WTC11 (cell line): ENCODE measurements at regions not wholly inside any gene's neighbourhood (a gene's known extent, or its start where the extent isn't known, plus 50 kb on each side); places are given as distances from the start of the nearest gene placed in this dataset.

Experiments used
- ATAC-seq: fragments of 200-7000 bp; cut with Tn5 transposase; 2 replicates; pipeline ENCODE4 v1.10.0; 2021; ENCODE audit warnings: mild to moderate bottlenecking, moderate library complexity
- CTCF ChIA-PET: fragments of 300-600 bp; sonication (Branson Sonifier 250); formaldehyde crosslinking; loops from one replicate; lab custom pipeline; 2021; ENCODE audit warnings: antibody characterized with exemption; lab: Charles Lee
- POLR2A ChIA-PET: fragments of 350-600 bp; sonication (Branson Sonifier 250); formaldehyde crosslinking; loops from one replicate; lab custom pipeline; 2021; ENCODE audit warnings: antibody characterized with exemption; lab: Charles Lee
- DNase-seq: peaks from one replicate; pipeline ENCODE4 v3.0.0; 2021; ENCODE audit warnings: low spot score
- H3K27ac Mint-ChIP-seq: 2 replicates; pipeline ENCODE4 v1.8.0; 2021; ENCODE audit warnings: mixed read lengths
- H3K27me3 Mint-ChIP-seq: 2 replicates; pipeline ENCODE4 v1.8.0; 2021; ENCODE audit warnings: low read depth, mild to moderate bottlenecking, moderate library complexity, mixed read lengths
- H3K36me3 Mint-ChIP-seq: 2 replicates; pipeline ENCODE4 v1.8.0; 2021; ENCODE audit warnings: mixed read lengths
- H3K4me1 Mint-ChIP-seq: 2 replicates; pipeline ENCODE4 v1.8.0; 2022; ENCODE audit warnings: mixed read lengths
- H3K4me3 Mint-ChIP-seq: 2 replicates; pipeline ENCODE4 v1.8.0; 2021; ENCODE audit warnings: mild to moderate bottlenecking, moderate library complexity, mixed read lengths
- H3K9me3 Mint-ChIP-seq: 2 replicates; pipeline ENCODE4 v1.8.0; 2021; ENCODE audit warnings: mixed read lengths
- ATF1 ChIP-seq: sonication (generic); formaldehyde crosslinking; IDR thresholded peaks from 2 replicates; pipeline ENCODE4 v1.8.1; 2023; ENCODE audit warnings: mild to moderate bottlenecking, moderate library complexity, missing genetic modification reagents
- CREM ChIP-seq: sonication (generic); formaldehyde crosslinking; IDR thresholded peaks from 2 replicates; pipeline ENCODE4 v1.8.1; 2022; ENCODE audit warnings: mild to moderate bottlenecking, missing genetic modification reagents, moderate library complexity
- ELF4 ChIP-seq: sonication (generic); formaldehyde crosslinking; IDR thresholded peaks from 2 replicates; pipeline ENCODE4 v1.8.1; 2022; ENCODE audit warnings: low read depth, mild to moderate bottlenecking, moderate library complexity, missing genetic modification reagents
- EMX1 ChIP-seq: fragments of 250-450 bp; sonication (Bioruptor Pico); IDR thresholded peaks from 2 replicates; pipeline ENCODE4 v1.8.0; 2021; ENCODE audit warnings: mild to moderate bottlenecking
- GABPB1 ChIP-seq: sonication (generic); formaldehyde crosslinking; IDR thresholded peaks from 2 replicates; pipeline ENCODE4 v1.8.1; 2023; ENCODE audit warnings: mild to moderate bottlenecking, missing genetic modification reagents
- IRF2 ChIP-seq: sonication (generic); formaldehyde crosslinking; IDR thresholded peaks from 2 replicates; pipeline ENCODE4 v1.8.0; 2022; ENCODE audit warnings: low read depth, missing genetic modification reagents, borderline replicate concordance
- NFYB ChIP-seq: sonication (generic); formaldehyde crosslinking; conservative IDR thresholded peaks from 2 replicates; pipeline ENCODE4 v1.8.0; 2022; ENCODE audit warnings: low read depth, missing genetic modification reagents
- NR1H2 ChIP-seq: sonication (generic); formaldehyde crosslinking; IDR thresholded peaks from 2 replicates; pipeline ENCODE4 v1.9.0; 2021; ENCODE audit warnings: mild to moderate bottlenecking, moderate library complexity, missing genetic modification reagents
- OVOL2 ChIP-seq: fragments of 250-450 bp; sonication (Bioruptor Pico); IDR thresholded peaks from 2 replicates; pipeline ENCODE4 v1.9.0; 2021; ENCODE audit warnings: mild to moderate bottlenecking, borderline replicate concordance
- SMAD3 ChIP-seq: sonication (generic); formaldehyde crosslinking; IDR thresholded peaks from 2 replicates; pipeline ENCODE4 v1.8.0; 2022; ENCODE audit warnings: missing genetic modification reagents, mild to moderate bottlenecking, borderline replicate concordance
- TEAD1 ChIP-seq: sonication (generic); formaldehyde crosslinking; IDR thresholded peaks from 2 replicates; pipeline ENCODE4 v1.8.0; 2022; ENCODE audit warnings: mild to moderate bottlenecking, missing genetic modification reagents
- TEAD4 ChIP-seq: sonication (generic); formaldehyde crosslinking; IDR thresholded peaks from 2 replicates; pipeline ENCODE4 v1.8.0; 2022; ENCODE audit warnings: mild to moderate bottlenecking, missing genetic modification reagents
- ZNF263 ChIP-seq: sonication (generic); formaldehyde crosslinking; IDR thresholded peaks from 2 replicates; pipeline ENCODE4 v1.8.1; 2022; ENCODE audit warnings: low read depth, mild to moderate bottlenecking, moderate library complexity, missing genetic modification reagents
- ZNF317 ChIP-seq: sonication (generic); formaldehyde crosslinking; IDR thresholded peaks from 2 replicates; pipeline ENCODE4 v1.8.1; 2023; ENCODE audit warnings: low read depth, mild to moderate bottlenecking, moderate library complexity, missing genetic modification reagents, borderline replicate concordance
- ZNF423 ChIP-seq: fragments of 250-450 bp; sonication (Bioruptor Pico); IDR thresholded peaks from 2 replicates; pipeline ENCODE4 v2.1.2; 2022; ENCODE audit warnings: mild to moderate bottlenecking, moderate library complexity
- ZNF671 ChIP-seq: fragments of 250-450 bp; sonication (Bioruptor Pico); IDR thresholded peaks from 2 replicates; pipeline ENCODE4 v1.8.0; 2021; ENCODE audit warnings: mild to moderate bottlenecking
- TF ChIP-seq, protein P1 (sequence below): sonication (generic); formaldehyde crosslinking; IDR thresholded peaks from 2 replicates; pipeline ENCODE4 v1.8.0; 2023; ENCODE audit warnings: mild to moderate bottlenecking, missing genetic modification reagents
- TF ChIP-seq, protein P2 (sequence below): fragments of 250-450 bp; sonication (Bioruptor Pico); IDR thresholded peaks from 2 replicates; pipeline ENCODE4 v1.9.0; 2021; ENCODE audit warnings: mild to moderate bottlenecking
- TF ChIP-seq, protein P3 (sequence below): fragments of 200-600 bp; IDR thresholded peaks from 2 replicates; pipeline ENCODE4 v1.8.0; 2022; ENCODE audit warnings: antibody characterized with exemption
- TF ChIP-seq, protein P4 (sequence below): sonication (generic); formaldehyde crosslinking; IDR thresholded peaks from 2 replicates; pipeline ENCODE4 v1.8.0; 2022; ENCODE audit warnings: mild to moderate bottlenecking, missing genetic modification reagents
- TF ChIP-seq, protein P5 (sequence below): sonication (generic); formaldehyde crosslinking; conservative IDR thresholded peaks from 2 replicates; pipeline ENCODE4 v1.8.1; 2022; ENCODE audit warnings: mild to moderate bottlenecking, missing genetic modification reagents
- TF ChIP-seq, protein P6 (sequence below): sonication (generic); formaldehyde crosslinking; conservative IDR thresholded peaks from 2 replicates; pipeline ENCODE4 v1.8.1; 2023; ENCODE audit warnings: mild to moderate bottlenecking, low read depth, missing genetic modification reagents, moderate library complexity
- TF ChIP-seq, protein P7 (sequence below): sonication (generic); formaldehyde crosslinking; IDR thresholded peaks from 2 replicates; pipeline ENCODE4 v1.8.1; 2022; ENCODE audit warnings: mild to moderate bottlenecking, moderate library complexity, missing genetic modification reagents
- TF ChIP-seq, protein P8 (sequence below): fragments of 250-450 bp; sonication (Bioruptor Pico); IDR thresholded peaks from 2 replicates; pipeline ENCODE4 v1.8.0; 2021; ENCODE audit warnings: mild to moderate bottlenecking

DNA sequence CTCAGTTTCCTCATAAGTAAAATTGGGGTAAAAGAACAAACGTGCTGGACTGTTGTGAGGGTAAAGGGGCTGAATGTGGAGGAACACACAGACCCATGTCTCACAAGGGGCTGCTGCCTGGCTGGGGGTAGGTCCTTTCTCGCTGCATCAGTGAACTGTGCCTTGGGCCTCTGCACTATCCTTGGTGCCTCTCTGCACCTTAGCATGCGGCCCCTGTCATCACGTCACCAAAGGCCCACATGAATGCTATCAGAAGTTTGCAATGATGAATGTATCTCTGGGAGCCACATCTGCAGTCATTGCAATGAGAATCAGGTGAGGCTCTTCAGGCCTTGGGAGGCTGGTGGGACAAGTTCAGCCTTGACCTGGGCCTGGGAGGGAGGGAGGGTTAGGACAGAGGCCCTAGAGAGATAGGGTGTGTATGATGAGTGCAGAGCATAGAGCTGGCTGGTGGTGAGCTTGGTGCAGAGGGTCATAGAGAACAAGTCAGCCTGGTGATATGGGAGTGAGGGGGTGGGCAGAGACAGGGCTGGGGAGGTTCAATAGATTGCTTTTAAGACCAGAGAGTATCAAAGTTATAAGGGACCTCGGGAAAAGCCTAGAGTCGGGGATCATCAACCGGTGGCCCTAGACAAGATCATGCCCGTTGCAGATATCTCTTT, 308.4 kb downstream of the RPS24 start:
- H3K27me3 Mint-ChIP-seq: peaks cover 7% of the 10 kb centered on the region
- TF ChIP-seq OVOL2 (CRISPR knock-in tag) (no peak), GABPB1 (CRISPR knock-in tag) (no peak), TEAD4 (CRISPR knock-in tag) (no peak), NR1H2 (no peak), ZNF317 (CRISPR knock-in tag) (no peak), EMX1 (CRISPR knock-in tag) (no peak), ZNF671 (CRISPR knock-in tag) (no peak), SMAD3 (CRISPR knock-in tag) (no peak), TEAD1 (no peak), ZNF423 (CRISPR knock-in tag) (no peak), ELF4 (CRISPR knock-in tag) (no peak), IRF2 (no peak)
- TF ChIP-seq, protein P1, sequence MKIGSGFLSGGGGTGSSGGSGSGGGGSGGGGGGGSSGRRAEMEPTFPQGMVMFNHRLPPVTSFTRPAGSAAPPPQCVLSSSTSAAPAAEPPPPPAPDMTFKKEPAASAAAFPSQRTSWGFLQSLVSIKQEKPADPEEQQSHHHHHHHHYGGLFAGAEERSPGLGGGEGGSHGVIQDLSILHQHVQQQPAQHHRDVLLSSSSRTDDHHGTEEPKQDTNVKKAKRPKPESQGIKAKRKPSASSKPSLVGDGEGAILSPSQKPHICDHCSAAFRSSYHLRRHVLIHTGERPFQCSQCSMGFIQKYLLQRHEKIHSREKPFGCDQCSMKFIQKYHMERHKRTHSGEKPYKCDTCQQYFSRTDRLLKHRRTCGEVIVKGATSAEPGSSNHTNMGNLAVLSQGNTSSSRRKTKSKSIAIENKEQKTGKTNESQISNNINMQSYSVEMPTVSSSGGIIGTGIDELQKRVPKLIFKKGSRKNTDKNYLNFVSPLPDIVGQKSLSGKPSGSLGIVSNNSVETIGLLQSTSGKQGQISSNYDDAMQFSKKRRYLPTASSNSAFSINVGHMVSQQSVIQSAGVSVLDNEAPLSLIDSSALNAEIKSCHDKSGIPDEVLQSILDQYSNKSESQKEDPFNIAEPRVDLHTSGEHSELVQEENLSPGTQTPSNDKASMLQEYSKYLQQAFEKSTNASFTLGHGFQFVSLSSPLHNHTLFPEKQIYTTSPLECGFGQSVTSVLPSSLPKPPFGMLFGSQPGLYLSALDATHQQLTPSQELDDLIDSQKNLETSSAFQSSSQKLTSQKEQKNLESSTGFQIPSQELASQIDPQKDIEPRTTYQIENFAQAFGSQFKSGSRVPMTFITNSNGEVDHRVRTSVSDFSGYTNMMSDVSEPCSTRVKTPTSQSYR (CRISPR knock-in tag): no peak
- TF ChIP-seq, protein P2, sequence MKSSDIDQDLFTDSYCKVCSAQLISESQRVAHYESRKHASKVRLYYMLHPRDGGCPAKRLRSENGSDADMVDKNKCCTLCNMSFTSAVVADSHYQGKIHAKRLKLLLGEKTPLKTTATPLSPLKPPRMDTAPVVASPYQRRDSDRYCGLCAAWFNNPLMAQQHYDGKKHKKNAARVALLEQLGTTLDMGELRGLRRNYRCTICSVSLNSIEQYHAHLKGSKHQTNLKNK (CRISPR knock-in tag): no peak
- TF ChIP-seq, protein P3, sequence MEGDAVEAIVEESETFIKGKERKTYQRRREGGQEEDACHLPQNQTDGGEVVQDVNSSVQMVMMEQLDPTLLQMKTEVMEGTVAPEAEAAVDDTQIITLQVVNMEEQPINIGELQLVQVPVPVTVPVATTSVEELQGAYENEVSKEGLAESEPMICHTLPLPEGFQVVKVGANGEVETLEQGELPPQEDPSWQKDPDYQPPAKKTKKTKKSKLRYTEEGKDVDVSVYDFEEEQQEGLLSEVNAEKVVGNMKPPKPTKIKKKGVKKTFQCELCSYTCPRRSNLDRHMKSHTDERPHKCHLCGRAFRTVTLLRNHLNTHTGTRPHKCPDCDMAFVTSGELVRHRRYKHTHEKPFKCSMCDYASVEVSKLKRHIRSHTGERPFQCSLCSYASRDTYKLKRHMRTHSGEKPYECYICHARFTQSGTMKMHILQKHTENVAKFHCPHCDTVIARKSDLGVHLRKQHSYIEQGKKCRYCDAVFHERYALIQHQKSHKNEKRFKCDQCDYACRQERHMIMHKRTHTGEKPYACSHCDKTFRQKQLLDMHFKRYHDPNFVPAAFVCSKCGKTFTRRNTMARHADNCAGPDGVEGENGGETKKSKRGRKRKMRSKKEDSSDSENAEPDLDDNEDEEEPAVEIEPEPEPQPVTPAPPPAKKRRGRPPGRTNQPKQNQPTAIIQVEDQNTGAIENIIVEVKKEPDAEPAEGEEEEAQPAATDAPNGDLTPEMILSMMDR: no peak
- TF ChIP-seq, protein P4, sequence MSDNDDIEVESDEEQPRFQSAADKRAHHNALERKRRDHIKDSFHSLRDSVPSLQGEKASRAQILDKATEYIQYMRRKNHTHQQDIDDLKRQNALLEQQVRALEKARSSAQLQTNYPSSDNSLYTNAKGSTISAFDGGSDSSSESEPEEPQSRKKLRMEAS (CRISPR knock-in tag): no peak
- TF ChIP-seq, protein P5, sequence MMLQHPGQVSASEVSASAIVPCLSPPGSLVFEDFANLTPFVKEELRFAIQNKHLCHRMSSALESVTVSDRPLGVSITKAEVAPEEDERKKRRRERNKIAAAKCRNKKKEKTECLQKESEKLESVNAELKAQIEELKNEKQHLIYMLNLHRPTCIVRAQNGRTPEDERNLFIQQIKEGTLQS (CRISPR knock-in tag): no peak
- H3K36me3 Mint-ChIP-seq: peaks cover 2% of the 10 kb centered on the region; the same call in 1 of the 2 replicates
- no peak overlapping the region for H3K27ac Mint-ChIP-seq
- ChIA-PET POLR2A (interaction anchor here (0.6 kb wide), 1 partner anchor 33 kb away, joined by 6 read pairs; no protein-coding TSS in a partner anchor), CTCF (no interaction called here)
- DNase-seq (no peak), ATAC-seq (no peak)
- no peak overlapping the region for H3K4me3 Mint-ChIP-seq
- H3K4me1 Mint-ChIP-seq: peaks cover 3% of the 10 kb centered on the region; the same call in 1 of the 2 replicates
- H3K9me3 Mint-ChIP-seq: peaks cover 24% of the 10 kb centered on the region

DNA sequence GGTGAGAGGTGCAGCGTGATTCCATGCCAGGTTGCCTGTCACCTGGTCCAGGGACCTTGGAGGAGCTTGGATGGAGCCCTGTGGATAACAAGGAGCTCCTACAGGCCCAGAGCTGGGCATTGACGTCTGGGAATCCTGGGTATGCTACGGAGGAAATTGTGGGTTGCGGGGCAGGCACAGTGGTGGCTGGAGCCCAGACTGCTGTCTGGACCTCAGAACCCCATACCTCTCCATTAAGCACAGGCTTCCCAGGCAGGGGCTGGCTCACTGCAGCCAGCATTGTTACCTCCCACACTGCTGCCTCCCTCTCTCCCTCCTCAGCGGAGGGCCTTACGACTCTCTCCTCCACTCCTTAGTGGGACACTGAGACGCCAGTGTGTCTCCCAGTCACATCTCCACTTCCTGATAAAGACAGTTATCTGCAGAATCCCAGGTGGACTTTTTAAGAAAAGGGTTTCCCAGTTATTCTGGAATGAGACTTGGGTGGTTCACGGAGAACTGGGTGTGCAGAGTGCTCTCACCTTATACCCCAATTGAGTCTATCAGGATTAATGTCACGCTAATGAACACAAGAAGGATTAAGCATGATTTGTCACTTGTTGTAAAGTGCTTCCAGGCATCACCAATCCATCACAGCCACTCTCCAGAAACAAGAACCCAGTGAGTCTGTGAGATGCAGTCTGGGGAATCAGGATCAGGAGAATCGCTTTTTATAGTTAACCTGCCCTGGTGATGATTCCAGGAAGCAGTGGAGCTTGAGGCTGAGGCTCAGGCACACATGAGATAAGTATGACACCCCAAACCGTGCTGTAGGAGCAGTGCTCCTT, 309.4 kb downstream of the RPS24 start:
- no peak overlapping the region for H3K27ac Mint-ChIP-seq
- CTCF ChIA-PET: no interaction called here
- peaks cover 30% of the 10 kb centered on the region for H3K9me3 Mint-ChIP-seq
- TF ChIP-seq GABPB1 (CRISPR knock-in tag) (no peak), CREM (CRISPR knock-in tag) (no peak), ZNF263 (CRISPR knock-in tag) (no peak), TEAD1 (no peak), NFYB (CRISPR knock-in tag) (no peak), ATF1 (no peak)
- TF ChIP-seq, protein P6, sequence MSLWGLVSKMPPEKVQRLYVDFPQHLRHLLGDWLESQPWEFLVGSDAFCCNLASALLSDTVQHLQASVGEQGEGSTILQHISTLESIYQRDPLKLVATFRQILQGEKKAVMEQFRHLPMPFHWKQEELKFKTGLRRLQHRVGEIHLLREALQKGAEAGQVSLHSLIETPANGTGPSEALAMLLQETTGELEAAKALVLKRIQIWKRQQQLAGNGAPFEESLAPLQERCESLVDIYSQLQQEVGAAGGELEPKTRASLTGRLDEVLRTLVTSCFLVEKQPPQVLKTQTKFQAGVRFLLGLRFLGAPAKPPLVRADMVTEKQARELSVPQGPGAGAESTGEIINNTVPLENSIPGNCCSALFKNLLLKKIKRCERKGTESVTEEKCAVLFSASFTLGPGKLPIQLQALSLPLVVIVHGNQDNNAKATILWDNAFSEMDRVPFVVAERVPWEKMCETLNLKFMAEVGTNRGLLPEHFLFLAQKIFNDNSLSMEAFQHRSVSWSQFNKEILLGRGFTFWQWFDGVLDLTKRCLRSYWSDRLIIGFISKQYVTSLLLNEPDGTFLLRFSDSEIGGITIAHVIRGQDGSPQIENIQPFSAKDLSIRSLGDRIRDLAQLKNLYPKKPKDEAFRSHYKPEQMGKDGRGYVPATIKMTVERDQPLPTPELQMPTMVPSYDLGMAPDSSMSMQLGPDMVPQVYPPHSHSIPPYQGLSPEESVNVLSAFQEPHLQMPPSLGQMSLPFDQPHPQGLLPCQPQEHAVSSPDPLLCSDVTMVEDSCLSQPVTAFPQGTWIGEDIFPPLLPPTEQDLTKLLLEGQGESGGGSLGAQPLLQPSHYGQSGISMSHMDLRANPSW: no peak
- TF ChIP-seq, protein P7, sequence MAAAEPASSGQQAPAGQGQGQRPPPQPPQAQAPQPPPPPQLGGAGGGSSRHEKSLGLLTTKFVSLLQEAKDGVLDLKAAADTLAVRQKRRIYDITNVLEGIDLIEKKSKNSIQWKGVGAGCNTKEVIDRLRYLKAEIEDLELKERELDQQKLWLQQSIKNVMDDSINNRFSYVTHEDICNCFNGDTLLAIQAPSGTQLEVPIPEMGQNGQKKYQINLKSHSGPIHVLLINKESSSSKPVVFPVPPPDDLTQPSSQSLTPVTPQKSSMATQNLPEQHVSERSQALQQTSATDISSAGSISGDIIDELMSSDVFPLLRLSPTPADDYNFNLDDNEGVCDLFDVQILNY: no peak
- TF ChIP-seq, protein P8, sequence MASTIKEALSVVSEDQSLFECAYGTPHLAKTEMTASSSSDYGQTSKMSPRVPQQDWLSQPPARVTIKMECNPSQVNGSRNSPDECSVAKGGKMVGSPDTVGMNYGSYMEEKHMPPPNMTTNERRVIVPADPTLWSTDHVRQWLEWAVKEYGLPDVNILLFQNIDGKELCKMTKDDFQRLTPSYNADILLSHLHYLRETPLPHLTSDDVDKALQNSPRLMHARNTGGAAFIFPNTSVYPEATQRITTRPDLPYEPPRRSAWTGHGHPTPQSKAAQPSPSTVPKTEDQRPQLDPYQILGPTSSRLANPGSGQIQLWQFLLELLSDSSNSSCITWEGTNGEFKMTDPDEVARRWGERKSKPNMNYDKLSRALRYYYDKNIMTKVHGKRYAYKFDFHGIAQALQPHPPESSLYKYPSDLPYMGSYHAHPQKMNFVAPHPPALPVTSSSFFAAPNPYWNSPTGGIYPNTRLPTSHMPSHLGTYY (CRISPR knock-in tag): no peak

More for the DNA sequence above, 309.4 kb downstream of the RPS24 start:
- ATAC-seq (no peak), DNase-seq (no peak)
- peaks cover 9% of the 10 kb centered on the region for H3K36me3 Mint-ChIP-seq
- peaks cover 3% of the 10 kb centered on the region; the same call in 1 of the 2 replicates for H3K4me1 Mint-ChIP-seq
- POLR2A ChIA-PET: no interaction called here
- H3K4me3 Mint-ChIP-seq: no peak overlapping the region
- H3K27me3 Mint-ChIP-seq: peaks cover 3% of the 10 kb centered on the region; the same call in 1 of the 2 replicates
